HG03469 (cell line): ENCODE measurements at regions not wholly inside any gene's neighbourhood (a gene's known extent, or its start where the extent isn't known, plus 50 kb on each side); places are given as distances from the start of the nearest gene placed in this dataset.

Experiments
- ATAC-seq: cut with Tn5 transposase; IDR thresholded peaks from one replicate; pipeline ENCODE4 v1.9.1; 2021; ENCODE audit warnings: mild to moderate bottlenecking, moderate library complexity, moderate number of reproducible peaks; ENCODE audit not compliant: unreplicated experiment

DNA sequence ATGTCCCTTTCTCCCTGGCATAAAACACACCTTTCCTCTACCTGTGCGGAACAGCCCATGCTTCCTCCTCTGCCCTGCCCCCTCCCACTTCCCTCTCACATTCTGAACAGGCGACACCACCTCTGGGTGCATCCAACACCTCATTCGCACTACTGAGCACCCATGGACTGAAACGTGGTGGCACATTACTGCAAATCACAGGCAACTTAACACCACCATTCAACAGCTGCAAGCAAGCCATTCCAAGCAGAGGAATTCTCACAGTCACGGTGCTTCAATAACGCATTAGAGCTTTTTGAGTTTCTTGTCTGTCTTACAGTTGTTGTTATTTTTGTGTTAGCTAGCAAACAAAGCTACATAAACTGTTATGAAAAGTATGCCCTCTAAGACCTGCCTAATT, 298.2 kb upstream of the TAS2R1 start:
- ATAC-seq, result no peak

DNA sequence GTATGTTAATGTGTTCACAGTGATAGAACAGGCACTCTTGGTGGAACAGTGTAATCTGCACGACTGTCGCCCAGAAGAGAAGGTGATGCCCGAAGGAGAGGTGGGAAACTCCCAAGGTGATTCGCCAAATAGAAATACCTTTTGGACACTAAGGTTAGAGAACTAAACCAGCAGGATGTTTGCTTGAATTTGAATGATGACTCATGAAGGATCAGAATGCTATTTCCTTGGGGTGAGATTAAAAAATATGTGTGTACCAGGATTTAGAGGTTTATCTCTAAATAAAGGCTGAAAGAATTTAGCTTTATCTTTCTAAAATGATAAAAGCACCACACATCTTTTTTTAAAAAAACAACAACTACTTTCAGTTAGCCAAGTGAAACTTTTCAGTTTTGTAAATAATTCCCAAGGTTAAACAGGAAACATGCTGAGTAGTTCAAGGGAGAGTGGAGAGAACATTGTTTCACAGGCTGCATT, 297.4 kb upstream of the TAS2R1 start:
- ATAC-seq, result no peak

DNA sequence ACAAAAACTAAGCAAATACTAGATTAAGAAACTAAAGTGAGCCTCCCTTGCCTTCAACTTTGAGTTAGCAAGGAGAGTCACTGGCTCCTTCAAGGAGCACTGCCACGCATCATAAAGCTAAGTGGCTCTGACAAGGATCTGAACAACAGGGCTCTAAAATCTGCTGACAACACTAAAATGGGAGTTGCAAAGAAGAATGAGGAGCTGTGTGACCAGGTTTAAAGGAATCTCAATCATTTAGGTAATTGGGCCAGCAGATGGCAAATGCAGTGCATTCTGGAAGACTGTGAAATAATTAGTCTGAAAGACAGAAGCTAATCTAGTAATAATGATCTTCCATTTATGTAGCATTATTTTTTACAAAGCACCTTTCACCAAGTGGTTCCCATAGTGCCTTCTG, 297.0 kb upstream of the TAS2R1 start:
- ATAC-seq, result no peak

DNA sequence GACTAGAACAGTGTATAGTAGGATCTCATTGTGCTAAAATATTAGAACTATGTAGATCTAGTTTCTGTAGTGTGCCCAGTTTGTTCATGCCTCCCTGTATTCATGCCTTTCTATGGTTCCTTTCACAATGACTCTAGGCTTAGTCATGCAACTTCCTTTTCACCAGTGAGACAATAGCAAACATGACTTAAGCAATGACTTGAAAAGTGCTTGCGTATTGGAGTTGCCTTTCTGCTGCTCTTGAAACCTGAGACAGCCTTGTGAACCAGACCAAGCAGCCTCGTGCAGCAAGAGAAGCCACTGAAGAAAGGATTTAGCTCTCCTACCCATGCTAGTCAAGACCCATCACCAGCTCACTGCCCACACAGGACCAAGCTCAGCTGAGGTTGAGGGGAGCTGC, 294.5 kb upstream of the TAS2R1 start:
- ATAC-seq, result peak; percentile 89

DNA sequence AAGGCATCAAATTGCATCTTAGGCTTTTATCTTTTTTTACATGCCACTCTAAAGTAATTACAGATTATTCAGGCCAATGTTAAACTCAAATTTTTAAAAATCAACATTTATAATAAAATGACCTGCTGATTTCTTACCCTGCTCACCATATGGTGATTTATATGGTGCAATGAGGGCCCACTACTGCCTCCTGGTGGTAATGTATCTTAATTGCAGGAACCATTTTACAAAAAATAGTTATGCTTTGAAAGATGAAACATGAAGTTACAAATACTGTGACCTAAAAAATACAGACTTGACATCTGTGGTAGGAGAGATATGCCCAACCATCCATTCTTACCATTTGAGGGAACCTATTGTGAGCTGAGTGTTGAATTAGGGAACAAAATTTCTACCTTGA, 292.6 kb upstream of the TAS2R1 start:
- ATAC-seq, result no peak

DNA sequence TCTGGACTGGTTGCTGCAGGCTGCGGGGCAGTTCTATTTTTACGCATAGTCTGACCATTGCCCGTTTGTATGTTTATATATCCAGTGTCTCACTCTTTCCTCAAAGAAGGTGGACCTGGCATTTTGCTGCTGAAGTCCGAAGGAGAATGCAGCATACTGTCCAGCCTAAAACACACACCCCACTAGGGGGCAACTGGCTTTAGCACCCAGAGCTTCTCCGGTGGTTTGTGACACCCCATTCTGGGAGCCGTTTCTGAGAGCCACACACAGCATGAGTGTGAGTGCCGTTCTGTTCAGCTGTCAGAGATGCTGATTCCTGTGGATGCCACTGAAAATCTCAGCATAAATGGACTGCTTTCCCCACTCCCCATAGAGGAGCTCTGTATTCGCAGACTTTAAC, 290.5 kb upstream of the TAS2R1 start:
- ATAC-seq, result no peak

DNA sequence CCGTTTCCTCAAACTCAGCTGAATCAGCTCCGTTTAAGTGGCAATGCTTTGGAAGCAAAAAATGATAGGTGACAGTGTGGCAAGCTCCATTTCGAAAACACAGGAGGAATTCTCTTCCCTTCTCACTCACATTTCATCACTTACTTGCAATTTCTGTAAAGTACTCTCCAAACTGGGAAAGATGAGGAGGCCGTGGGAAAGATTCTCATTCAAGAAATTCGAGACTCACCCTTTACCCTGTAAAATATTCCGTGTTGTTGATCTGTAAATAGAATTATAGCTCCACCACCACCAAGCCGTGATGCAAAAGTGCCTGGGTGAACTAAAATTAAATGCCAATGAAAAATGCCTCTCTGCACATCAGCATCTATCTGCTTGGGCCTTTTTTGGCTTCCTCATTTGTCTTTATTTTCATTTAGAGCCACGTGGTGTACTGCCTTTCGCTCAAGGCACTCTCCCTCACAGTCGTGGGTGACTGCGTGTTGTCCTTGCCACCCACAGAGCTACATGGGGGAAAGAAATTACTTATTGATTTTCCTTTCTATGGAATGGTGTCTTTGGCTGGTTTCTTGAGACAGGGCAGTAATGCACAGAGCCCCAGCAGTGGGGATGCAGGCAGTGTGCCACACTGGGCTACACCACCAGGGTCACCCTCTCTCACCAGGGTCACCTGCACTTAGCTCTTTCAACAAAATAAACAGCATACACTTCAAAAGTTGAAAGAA, 289.3 kb upstream of the TAS2R1 start:
- no peak for ATAC-seq

DNA sequence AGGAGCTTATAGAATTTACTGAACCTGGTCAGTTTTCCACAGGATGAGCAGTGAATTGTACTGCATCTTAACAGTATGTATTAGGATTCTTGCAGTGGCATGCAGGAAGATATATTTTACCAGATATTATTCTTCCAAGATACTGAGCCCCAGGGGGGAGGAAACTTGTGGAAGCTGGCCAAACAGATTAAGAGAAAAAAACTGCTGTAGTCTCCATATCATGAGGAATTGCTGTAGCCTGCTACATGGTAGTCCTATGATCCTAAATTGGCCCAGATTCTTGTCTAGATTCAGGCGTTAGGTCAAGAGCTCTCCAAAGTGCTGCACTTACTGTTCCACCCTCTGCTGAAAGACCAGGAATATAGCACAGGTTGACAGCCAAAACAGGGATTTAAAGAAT, 275.5 kb upstream of the TAS2R1 start:
- ATAC-seq, result no peak

DNA sequence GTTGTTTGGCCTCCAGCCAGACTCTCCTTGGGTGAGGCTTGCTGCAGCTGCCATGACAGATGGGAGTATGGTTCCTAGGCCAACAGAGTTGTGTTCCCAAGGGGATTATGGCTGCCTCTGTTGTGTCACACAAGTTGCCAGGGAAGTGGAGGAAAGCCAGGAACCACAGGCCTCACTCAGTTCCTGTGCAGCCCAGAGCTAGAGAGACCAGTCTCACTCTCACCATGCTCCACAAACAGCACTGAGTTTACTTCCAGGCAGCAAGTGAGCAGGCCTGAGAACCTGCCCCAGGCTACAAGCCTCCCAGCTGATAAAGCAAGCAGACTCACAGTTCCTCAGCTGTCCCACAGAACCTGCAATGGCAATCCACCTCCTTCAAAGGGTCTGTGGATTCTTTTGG, 273.6 kb upstream of the TAS2R1 start:
- ATAC-seq, result no peak

DNA sequence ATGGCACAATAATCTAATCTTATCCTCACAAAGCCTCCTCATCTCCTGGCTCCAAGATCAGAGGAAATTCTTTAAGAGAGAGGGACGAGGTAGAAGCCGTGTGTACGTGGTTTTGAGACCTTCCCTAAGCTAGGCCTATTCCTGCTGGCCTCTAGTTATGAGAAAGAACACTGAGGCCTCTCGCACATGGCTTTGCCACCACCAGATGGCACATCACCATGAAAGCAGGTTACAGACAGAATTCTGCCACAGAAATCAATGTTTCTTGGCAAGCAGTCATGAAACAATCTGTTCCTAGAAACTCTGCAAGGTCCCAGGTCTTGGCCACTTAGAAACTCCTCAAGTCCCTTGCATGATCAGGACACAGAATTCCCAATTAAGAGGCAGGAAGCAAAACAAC, 268.2 kb upstream of the TAS2R1 start:
- ATAC-seq, result no peak

DNA sequence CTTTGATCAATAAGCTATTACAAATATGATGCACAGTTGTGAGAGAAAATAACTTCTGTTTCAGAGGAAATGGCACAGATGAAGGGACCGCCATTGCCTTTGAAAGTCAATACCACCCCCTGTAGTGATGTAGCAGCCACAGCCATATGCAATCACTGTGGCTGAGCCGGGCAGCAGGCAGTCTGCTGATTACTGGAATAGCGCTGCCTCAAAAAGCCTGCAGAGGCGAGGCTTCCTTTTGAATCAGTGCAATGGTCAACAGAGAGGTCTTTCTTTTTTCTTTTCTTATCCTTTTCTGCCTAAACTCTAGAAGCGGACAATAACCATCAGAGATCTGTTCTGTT, 265.1 kb upstream of the TAS2R1 start:
- no peak for ATAC-seq

DNA sequence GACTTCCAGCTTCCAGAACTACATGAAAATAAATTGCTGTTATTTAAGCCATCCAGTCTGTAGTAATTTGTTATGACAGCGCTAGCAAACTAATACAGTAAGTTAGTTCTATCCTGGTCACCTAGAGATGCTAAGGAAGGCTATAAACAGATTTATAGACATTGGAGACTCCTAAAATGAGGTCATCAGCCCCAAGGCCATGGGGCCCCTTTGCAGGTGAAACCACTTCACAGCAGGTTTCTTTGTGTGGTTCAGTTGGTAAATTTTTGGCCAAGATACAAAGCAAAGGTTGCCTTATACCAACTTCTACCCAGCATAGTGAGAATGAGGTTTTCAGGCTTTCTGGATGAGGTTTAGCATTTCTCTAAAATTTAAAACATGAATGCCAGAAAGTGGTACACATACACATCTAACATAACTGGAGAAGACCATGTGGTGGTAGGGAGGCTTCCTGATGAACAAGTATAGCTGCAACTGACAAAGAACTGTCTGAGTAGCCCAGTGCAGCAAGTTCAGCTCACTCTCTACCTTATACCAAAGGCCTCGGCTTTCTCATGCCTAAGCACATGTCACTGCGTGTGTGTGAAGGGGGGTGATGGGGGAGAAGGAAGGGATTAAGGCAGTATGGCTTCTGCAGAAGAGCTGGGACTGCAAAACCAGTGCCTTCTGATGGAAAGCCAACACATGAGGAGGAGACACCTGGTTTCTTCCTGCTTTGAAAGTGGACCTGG, 264.6 kb upstream of the TAS2R1 start:
- ATAC-seq, result no peak

DNA sequence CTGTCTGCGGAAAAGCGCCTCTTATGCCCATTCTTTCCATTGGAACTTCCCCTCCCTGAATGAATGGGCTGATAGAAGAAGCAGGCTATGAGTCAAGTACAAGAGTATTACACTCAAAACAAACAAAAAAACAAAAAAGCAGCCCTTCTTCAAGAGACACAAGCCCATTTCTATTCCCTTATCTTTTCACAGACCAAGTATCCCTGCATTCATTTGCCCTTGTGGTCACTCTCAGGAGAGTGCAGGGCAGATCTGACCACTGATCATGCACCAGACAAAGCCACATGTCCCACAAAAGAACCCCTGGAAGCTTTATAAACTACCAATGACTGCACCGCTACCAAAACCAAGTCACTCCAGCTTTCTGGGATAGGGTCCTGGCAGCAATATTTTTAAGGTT, 262.5 kb upstream of the TAS2R1 start:
- no peak for ATAC-seq

DNA sequence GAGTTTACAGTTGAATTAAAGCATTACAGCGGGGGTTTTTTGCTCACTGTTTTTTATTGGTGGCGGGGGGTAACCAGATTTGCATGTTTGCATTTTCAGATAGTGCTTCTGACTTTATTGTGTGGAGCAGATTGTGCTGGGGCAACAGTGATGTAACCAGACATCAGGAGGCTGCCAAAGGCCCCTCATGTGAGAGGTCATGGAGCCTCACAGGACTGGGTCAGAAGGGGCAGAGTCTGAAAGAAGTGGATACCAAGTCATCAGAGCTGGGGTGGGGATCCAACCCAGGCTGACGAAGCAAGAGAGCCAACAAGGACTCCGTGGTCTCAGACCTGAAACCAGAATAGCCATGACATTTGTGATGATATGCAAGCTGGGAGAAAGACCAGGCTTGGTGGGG, 259.4 kb upstream of the TAS2R1 start:
- no peak for ATAC-seq

DNA sequence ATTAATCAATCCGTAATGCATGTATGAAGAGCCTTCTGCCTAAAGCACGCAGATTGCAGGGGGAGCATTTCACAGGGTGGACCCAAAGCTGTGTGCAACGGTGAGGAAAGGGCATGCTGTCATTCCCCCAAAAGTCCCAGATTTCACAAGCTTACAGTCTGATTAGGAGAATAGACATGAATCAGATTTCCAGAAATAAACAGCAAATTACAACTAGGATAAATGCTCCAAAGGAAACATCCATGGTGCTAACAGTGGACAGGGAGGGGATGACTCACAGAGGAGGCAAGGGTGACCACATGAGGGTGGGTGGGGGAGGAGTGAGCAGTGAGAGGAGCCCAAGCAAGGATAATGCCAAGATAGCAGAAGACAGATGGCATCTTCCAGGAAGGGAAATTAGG, 258.4 kb upstream of the TAS2R1 start:
- no peak for ATAC-seq

DNA sequence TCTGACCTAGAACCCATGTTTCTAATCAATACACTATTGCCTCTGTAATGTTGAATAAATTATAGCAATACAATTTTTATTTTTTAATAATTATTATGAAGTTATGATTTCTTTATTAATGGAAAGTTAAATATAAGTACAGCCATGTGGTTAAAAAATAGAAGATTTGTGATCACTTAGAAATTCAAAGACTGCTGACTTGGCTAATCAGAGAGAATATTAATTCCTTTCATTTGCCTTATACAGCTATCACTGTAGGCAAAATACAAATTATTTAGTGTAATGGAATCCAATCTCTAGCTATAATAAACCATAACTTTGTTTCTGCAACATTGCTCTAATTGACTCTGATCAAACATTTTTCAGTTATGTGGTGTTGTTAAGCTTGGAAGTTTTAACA, 255.0 kb upstream of the TAS2R1 start:
- ATAC-seq, result no peak

DNA sequence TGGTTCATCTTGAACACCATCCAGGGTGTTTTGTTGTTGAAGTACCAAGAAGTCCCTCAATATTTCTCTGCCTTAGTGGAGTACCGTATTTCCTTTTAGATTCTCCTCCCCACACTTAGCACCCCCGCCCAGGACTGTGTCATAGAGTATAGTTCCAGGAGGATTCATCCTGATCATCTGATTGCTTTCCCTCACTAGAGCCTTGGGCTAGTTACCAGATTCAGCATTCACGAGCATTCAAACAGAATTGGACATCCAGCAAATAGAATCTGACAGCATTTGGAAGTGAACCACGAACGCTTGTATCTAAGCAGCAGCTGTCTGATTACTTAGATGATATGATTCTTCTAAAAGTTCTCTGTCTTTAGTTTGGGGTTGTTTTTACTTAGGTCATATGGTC, 248.1 kb upstream of the TAS2R1 start:
- no peak for ATAC-seq

DNA sequence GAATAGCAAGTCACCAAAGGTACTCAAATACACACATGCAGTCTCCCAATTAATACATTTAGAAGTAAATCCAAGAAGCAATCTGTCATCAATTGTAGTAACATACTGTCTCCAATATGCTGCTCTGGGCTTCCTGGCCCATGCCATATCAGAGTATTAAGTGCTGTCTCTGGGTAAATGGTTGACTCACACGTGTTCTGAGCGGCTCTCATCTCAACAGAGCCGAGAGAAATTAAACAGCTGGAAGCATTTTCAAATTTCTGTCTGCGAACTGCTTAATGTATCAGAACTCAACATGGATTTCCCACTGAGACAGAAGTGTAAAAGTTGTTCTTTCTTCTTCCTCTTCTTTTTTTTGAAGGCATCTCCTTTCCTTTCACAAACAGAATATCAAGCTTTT, 247.3 kb upstream of the TAS2R1 start:
- no peak for ATAC-seq

DNA sequence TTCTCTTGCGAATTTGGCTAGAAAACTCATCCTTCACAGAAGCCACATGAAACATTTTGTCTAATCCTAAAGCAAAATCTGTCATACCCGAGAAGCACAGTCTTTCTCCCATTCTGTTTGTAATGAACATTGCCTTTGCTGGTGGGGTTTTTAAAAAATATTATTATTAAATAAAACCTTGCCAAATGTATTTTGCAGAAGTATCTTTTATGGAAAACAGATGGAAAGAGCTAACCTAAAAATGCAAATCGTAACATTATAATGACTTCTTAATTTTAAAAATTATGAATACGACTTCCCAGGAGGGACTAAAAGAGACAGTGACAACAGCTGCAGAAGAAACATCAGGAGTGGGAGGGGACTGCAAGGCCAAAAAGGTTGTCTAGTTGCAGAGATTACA, 246.3 kb upstream of the TAS2R1 start:
- no peak for ATAC-seq

DNA sequence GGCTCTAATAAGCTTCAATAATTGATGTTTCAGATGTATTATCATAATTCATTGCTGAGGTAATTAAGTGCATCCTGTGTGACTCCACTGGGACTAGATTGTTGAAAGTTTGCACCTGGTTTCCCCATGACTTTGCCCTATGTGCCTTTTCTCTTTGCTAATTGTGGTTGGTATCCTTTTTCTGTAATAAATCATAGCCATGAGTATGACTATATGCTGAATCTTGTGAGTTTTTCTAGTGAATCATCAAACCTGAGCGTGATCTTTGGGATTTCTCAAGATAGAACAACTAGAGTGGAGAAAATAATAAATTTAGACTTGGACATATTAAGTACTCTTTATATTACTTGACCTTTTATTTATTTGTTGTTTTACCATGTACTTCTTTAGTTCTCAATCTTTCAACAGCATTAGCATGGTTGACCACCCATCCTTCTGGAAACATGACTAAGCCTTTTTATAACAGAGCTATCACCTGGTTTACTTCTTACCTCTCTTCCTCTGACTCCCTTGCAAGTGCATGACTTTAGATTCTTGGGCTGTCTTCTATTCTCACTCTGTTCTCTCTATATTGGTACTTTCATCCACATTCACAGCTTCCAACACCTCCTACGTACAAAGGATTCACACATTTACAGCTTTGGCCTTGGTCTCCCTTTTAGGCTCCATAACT, 239.6 kb upstream of the TAS2R1 start:
- ATAC-seq, result no peak

DNA sequence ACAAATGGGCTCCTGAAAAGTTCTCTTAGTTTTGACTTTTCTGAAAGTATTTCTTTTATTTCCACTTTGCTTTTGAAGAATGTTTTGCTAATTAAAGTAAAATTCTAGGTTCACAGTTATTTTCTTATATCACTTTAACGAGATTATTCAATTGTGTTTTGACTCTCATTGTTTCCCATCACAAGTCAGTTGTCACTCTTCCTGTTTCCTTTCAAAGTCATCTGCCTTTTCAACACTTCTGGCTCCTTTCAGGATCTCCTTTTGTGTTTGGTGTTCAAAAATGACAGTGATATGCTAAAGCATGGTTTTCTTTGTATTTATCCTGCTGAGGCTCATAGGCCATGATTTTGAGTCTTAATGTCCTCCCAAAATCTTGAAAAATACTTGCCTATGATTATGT, 235.4 kb upstream of the TAS2R1 start:
- no peak for ATAC-seq

DNA sequence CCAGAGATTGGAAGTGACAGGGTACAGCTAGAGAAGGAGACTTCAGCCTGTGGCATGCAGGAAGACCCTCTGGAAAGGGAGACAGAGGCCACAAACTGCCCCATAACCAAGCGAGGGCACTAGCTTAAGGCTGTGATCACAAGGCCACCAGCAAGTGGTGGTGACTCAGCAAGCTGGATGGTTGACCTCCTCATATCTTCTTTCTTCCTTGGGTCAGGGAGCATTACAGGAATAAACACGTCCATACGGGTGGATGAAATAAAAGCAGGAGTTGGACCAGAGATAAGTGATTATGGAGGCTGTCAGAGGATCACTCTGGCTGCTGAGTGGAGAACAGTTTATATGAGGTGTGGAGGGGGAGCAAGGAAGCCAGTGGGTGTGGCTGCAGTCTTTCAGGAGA, 234.6 kb upstream of the TAS2R1 start:
- no peak for ATAC-seq
